Heart left ventricle (tissue), 16 donors: ENCODE measurements at regions not wholly inside any gene's neighbourhood (a gene's known extent, or its start where the extent isn't known, plus 50 kb on each side); places are given as distances from the start of the nearest gene placed in this dataset.
A peak's percentile ranks its signal among the peaks of the same experiment; 100 is the strongest.

Source experiments
- ATAC-seq, 4 donors: fragments of 200-7000 bp; cut with Tn5 transposase; one replicate each; pipeline ENCODE4 v1.9.1; 2020 to 2022; ENCODE audit warnings: moderate library complexity in 4 of 4, mild to moderate bottlenecking in 3 of 4, moderate number of reproducible peaks in 1 of 4
- DNase-seq, 5 donors: peaks; one replicate each; pipeline ENCODE4 v3.0.0-alpha.2; 2020
- H3K27ac ChIP-seq, 12 donors: fragments of 200-600 bp; sonication (generic) in 4 of 12; one replicate each; pipeline versions ENCODE4 v1.5.0 to v1.8.0; 2016 to 2022; ENCODE audit warnings: mild to moderate bottlenecking in 2 of 12
- H3K27me3 ChIP-seq, 9 donors: fragments of 200-600 bp; sonication (generic) in 2 of 9; one replicate each; pipeline versions ENCODE4 v1.5.1 to v1.8.0; 2016 to 2022; ENCODE audit warnings: mild to moderate bottlenecking in 3 of 9
- H3K36me3 ChIP-seq, 9 donors: fragments of 200-600 bp; sonication (generic) in 2 of 9; one replicate each; pipeline versions ENCODE4 v1.5.0 to v1.8.0; 2018 to 2022; ENCODE audit warnings: mild to moderate bottlenecking in 2 of 9
- H3K4me1 ChIP-seq, 12 donors: fragments of 200-600 bp; sonication (generic) in 4 of 12; one replicate each; pipeline versions ENCODE4 v1.5.0 to v1.8.0; 2016 to 2022; ENCODE audit warnings: mild to moderate bottlenecking in 3 of 12
- H3K4me3 ChIP-seq, 12 donors: fragments of 200-600 bp; sonication (generic) in 4 of 12; one replicate each; pipeline versions ENCODE4 v1.5.0 to v1.8.0; 2017 to 2022; ENCODE audit warnings: mild to moderate bottlenecking in 9 of 12, moderate library complexity in 4 of 12
- H3K9me3 ChIP-seq, 12 donors: fragments of 200-600 bp; sonication (generic) in 4 of 12; one replicate each; pipeline versions ENCODE4 v1.5.0 to v1.8.0; 2016 to 2022; ENCODE audit warnings: mild to moderate bottlenecking in 1 of 12
- POLR2A ChIP-seq, 2 donors: fragments of 450-650 bp; IDR thresholded peaks; one replicate each; pipeline ENCODE4 v1.6.1; 2017; ENCODE audit warnings: antibody characterized with exemption in 2 of 2, mild to moderate bottlenecking in 2 of 2, moderate library complexity in 2 of 2
- WGBS, 4 donors: extraction: QIAGEN DNeasy Blood & Tissue Kit in 2 of 4; methylation state at CpG; one replicate each; pipeline versions ENCODE4 v1.1.5 to v1.1.7; 2013 to 2018; 5-methylcytosine and 5-hydroxymethylcytosine counted together
- intact Hi-C, 10 donors: fragments of 100-400 bp; cut with DNase I; formaldehyde crosslinking; loops; one replicate each; pipeline versions ENCODE4 v1.11.1 to v1.14.2; 2022
- TF ChIP-seq, protein P1 (sequence below), 12 donors: fragments of 200-600 bp; sonication (generic) in 4 of 12; IDR thresholded peaks; one replicate each; pipeline versions ENCODE4 v1.5.0 to v1.8.0; 2018 to 2022; ENCODE audit warnings: antibody characterized with exemption in 12 of 12, mild to moderate bottlenecking in 5 of 12
- donor health status: ischemic (EF 13 %, LVEDD 7.1; RV severe dilation, severe dysfunction).
- donor health status: healthy with polysubstance abuse.
- donor health status: DM: no; HTN: yes; CAD: no.
- donor health status: DM: no; HTN: no; CAD: no.
- donor health status: ischemic (EF 25% LVEDD 6.9; RV normal size, moderate dysfunction).
- donor health status: ischemic (EF 25% LVEDD 5.7; RV mildly dilated, moderate dysfunction).
- donor health status: healthy.
- donor health status: DM: yes; HTN: yes; CAD: no.
- donor health status: ischemic (EF 35%, LVEDD 5.7; RV mildly dilated, moderate dysfunction).
- donor health status: nonischemic (EF 11% LVEDD 7.7; RV severe dilation, severe dysfunction).
- donor health status: DM: yes; HTN: yes; CAD: no.
- donor health status: PGD.
- donor health status: ischemic (EF 29% LVEDD 5.4; RV normal size, mild dysfunction).
- donor health status: nonischemic (EF 23%, LVEDD 6.1; RV moderate dilation, normal function).

DNA sequence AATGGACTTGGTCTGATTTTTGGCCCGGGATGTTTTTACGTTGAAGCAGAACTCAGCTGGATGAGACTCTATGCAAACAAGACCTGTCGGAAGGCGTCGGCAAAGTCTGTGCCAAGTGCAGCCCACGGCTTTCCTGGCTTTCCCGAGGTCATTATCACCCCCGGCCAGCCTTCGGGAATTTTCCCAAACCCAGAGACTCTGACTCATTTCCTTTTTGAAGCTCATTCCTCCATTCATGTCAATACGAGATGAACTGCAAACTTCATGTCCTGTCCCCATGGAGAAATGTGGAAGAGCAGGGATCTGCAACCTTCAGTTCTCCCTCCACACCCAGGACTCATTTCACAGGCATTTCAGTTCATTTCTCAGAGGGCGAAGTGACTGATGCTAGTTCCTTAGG is 95.3 kb downstream of the IRX2 start:
- no peaks in the 10 kb centered on the region for H3K4me1 ChIP-seq
- peaks cover 0 to 43% (median 6%) of the 10 kb centered on the region in 9 donors for H3K27me3 ChIP-seq
- H3K27ac ChIP-seq: no peak overlapping the region
- H3K36me3 ChIP-seq: no peaks in the 10 kb centered on the region
- TF ChIP-seq, protein P1, sequence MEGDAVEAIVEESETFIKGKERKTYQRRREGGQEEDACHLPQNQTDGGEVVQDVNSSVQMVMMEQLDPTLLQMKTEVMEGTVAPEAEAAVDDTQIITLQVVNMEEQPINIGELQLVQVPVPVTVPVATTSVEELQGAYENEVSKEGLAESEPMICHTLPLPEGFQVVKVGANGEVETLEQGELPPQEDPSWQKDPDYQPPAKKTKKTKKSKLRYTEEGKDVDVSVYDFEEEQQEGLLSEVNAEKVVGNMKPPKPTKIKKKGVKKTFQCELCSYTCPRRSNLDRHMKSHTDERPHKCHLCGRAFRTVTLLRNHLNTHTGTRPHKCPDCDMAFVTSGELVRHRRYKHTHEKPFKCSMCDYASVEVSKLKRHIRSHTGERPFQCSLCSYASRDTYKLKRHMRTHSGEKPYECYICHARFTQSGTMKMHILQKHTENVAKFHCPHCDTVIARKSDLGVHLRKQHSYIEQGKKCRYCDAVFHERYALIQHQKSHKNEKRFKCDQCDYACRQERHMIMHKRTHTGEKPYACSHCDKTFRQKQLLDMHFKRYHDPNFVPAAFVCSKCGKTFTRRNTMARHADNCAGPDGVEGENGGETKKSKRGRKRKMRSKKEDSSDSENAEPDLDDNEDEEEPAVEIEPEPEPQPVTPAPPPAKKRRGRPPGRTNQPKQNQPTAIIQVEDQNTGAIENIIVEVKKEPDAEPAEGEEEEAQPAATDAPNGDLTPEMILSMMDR (IDR thresholded peaks at IDR 0.05): no peak
- no peak for TF ChIP-seq POLR2A (IDR thresholded peaks at IDR 0.05)
- H3K9me3 ChIP-seq: no peaks in the 10 kb centered on the region
- intact Hi-C loops: no loop called here
- DNase-seq: peak in 2 of 5 donors; percentile 23 to 50
- WGBS, 4 donors: 32 to 43% (median 41%) methylated on average over 11 of the region's 11 CpGs
- no peak overlapping the region for H3K4me3 ChIP-seq
- ATAC-seq: peak in 3 of 4 donors; percentile 34 to 86 (median 45)

DNA sequence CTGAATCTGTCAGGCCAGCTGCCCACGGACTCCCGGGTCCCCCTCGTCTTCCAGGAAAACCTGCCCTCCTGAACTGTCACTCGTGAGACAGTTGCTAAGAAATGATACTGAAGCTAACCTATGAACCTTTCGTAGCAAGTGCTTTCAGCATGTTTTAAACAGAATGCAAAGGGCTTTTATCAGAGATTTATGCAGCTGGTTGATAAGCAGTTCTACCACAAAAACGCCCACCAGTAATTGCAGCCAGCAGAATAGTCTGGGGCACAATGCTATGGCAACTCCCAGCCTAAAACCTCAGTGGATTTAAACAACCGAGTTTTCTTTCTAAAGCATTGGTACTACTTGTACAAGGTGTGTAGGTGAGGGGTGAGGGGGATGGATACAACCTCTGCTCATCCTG is 97.5 kb downstream of the IRX2 start:
- DNase-seq (no peak), ATAC-seq (no peak)
- TF ChIP-seq, protein P1 (IDR thresholded peaks at IDR 0.05): no peak
- TF ChIP-seq POLR2A (IDR thresholded peaks at IDR 0.05): no peak
- peaks cover 0 to 34% (median 6%) of the 10 kb centered on the region in 9 donors for H3K27me3 ChIP-seq
- H3K9me3 ChIP-seq: peaks cover 0 to 5% (median 0%) of the 10 kb centered on the region in 12 donors
- H3K27ac ChIP-seq: no peak overlapping the region
- intact Hi-C loops: no loop called here
- WGBS, 4 donors: 40 to 53% (median 48%) methylated on average over 7 of the region's 7 CpGs
- H3K4me1 ChIP-seq: no peaks in the 10 kb centered on the region
- no peaks in the 10 kb centered on the region for H3K36me3 ChIP-seq
- H3K4me3 ChIP-seq: no peak overlapping the region

DNA sequence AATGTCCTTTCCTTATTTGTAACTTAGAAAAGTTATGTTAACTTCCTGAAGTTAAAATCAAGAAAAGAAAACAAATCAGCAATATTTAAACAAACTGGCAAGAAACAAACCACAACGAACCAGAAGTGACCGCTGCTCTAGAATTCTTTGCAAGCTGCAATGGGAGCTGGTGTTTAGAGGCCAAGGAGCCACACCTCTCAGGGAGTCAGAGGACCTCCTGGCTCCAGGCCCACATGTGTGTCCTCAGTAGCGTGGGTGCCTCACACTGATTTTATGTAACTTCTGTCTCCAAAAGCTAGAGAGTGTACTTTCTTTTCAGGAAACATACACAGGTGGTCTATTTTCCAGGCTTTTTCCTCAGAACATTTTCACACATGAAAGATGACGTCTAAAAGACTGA is 100.4 kb downstream of the IRX2 start:
- H3K4me3 ChIP-seq: no peak overlapping the region
- ATAC-seq (no peak), DNase-seq (no peak)
- H3K27me3 ChIP-seq: peaks cover 0 to 21% (median 0%) of the 10 kb centered on the region in 9 donors
- H3K36me3 ChIP-seq: no peaks in the 10 kb centered on the region
- intact Hi-C loops: no loop called here
- TF ChIP-seq, protein P1 (IDR thresholded peaks at IDR 0.05): no peak
- no peak for TF ChIP-seq POLR2A (IDR thresholded peaks at IDR 0.05)
- H3K27ac ChIP-seq: no peak overlapping the region
- peaks cover 0 to 5% (median 0%) of the 10 kb centered on the region in 12 donors for H3K9me3 ChIP-seq
- H3K4me1 ChIP-seq: no peaks in the 10 kb centered on the region
- 60 to 65% (median 63%) methylated on average over 4 of the region's 4 CpGs for WGBS, 4 donors

DNA sequence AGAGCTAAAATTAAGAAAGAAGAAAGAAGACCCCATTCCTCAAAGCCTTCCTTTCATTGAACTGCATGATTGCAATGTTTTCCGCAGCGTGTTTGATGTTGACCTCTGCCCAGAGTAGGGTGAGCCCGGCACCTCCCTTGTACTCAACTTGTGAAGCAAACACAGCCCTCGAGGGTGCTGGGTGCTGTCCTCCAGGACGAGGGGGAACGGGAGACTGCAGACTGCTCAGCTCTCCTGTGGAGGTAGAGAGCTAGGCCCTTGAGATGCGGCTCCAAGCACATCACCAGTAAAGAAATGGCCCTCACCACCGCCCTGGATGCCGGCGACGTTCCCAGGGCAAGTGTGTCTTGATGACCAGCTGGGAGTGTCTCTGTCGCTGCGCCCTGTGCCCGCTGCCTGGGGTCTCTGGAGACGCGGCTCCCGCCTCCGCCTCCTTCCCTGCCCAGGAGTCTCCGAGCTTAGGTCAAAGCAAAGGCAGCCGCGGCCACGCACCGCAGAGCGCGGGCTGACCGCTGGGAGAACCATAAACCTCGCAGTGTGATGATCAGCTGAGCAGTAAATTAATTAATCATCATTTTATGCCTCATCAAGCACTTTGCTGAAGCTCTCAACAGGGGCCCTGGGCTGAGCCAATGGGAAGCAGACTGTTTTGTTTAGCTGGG is 108.7 kb downstream of the IRX2 start:
- 77 to 90% (median 84%) methylated on average over 9 to 27 of the region's 27 CpGs for WGBS, 4 donors
- ATAC-seq: no peak

More for the DNA sequence above, 108.7 kb downstream of the IRX2 start:
- no peaks in the 10 kb centered on the region for H3K36me3 ChIP-seq
- H3K9me3 ChIP-seq: no peaks in the 10 kb centered on the region
- no peak for DNase-seq
- no peak overlapping the region for H3K27ac ChIP-seq
- H3K4me3 ChIP-seq: no peak overlapping the region
- TF ChIP-seq POLR2A (IDR thresholded peaks at IDR 0.05): no peak
- TF ChIP-seq, protein P1 (IDR thresholded peaks at IDR 0.05): no peak
- intact Hi-C loops: no loop called here
- peaks cover 0 to under 1% (median 0%) of the 10 kb centered on the region in 9 donors for H3K27me3 ChIP-seq
- no peaks in the 10 kb centered on the region for H3K4me1 ChIP-seq
